GM13977 (cell line): ENCODE measurements at regions not wholly inside any gene's neighbourhood (a gene's known extent, or its start where the extent isn't known, plus 50 kb on each side); places are given as distances from the start of the nearest gene placed in this dataset.

ENCODE experiments used
- DNase-seq: peaks from one replicate; pipeline ENCODE4 v3.0.0; 2012; ENCODE audit warnings: low spot score
- in situ Hi-C: fragments of 300-500 bp; cut with MboI; formaldehyde crosslinking; loops from one replicate; pipeline ENCODE4 v1.12.0; 2022; ENCODE audit warnings: low sequenced_read_pairs, low pct_unique_long_range_greater_than_20kb, mixed read lengths, inconsistent platforms; ENCODE audit not compliant: unreplicated experiment
- TF ChIP-seq, protein P1 (sequence below): IDR thresholded peaks from 2 replicates; pipeline ENCODE4 v1.5.1; 2012; ENCODE audit warnings: mild to moderate bottlenecking, control low read depth; ENCODE audit not compliant: insufficient read depth; ENCODE audit errors: extremely low read depth, missing control alignments

DNA sequence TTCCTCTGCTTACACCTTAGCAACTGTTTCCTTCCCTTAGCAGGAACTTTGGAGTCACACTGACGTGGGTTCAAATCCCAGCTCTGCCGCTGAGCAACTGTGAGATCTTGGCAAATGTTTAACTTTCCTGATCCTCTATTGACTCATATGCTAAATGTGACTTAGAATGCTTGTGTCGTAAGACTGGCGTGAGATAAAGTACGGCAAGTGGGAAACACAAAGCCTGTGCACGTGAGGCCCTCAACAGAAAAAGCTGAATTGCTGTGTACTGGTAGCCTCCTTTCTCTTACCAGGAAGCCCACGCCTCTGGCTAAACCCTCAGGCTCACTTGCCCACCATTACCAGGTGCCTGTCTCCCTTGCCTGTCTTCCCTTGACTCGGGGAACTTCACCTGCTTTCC, 135.4 kb upstream of the TNR start:
- TF ChIP-seq, protein P1, sequence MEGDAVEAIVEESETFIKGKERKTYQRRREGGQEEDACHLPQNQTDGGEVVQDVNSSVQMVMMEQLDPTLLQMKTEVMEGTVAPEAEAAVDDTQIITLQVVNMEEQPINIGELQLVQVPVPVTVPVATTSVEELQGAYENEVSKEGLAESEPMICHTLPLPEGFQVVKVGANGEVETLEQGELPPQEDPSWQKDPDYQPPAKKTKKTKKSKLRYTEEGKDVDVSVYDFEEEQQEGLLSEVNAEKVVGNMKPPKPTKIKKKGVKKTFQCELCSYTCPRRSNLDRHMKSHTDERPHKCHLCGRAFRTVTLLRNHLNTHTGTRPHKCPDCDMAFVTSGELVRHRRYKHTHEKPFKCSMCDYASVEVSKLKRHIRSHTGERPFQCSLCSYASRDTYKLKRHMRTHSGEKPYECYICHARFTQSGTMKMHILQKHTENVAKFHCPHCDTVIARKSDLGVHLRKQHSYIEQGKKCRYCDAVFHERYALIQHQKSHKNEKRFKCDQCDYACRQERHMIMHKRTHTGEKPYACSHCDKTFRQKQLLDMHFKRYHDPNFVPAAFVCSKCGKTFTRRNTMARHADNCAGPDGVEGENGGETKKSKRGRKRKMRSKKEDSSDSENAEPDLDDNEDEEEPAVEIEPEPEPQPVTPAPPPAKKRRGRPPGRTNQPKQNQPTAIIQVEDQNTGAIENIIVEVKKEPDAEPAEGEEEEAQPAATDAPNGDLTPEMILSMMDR, result no peak
- DNase-seq, result no peak
- in situ Hi-C loops, result no loop called here

DNA sequence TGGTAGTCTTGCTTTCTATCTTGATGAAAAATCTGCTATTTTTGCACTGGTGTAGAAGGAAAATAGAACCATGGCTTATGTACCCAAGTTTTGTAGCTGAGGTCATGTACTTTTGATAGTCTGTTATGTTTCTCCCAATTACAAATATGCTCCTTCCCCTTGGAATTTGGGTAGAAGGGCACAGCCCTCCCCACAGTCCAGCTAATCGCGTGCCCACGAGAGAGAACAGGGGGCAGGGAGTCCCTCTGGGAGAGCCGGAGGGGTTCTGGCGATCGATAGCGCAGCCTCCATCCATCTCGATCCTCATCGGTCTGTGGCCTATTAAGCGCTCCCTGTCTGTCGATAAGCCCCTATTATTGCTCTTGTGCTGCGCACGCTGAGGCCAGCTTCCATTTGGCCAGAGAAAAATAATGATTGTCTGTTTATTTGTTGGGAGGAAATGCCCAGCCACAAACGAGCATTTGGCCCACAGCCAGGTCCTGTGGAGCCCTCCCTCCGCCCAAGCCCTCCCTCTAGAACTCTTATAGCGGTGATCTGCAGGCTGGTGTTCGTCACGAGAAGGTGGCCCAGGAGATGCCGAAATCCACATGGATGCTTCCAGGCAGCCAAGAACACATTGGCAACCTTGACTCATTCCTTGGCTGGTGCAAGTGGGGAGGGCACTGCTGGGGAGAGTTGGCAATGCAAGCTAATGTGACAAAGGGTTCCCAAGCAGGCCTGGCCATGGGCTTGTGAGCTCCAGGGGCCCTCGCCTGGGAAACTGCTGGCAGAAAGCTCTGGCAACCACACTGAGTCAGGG, 134.7 kb upstream of the TNR start:
- TF ChIP-seq, protein P1, result no peak
- in situ Hi-C loops, result no loop called here
- DNase-seq, result no peak

DNA sequence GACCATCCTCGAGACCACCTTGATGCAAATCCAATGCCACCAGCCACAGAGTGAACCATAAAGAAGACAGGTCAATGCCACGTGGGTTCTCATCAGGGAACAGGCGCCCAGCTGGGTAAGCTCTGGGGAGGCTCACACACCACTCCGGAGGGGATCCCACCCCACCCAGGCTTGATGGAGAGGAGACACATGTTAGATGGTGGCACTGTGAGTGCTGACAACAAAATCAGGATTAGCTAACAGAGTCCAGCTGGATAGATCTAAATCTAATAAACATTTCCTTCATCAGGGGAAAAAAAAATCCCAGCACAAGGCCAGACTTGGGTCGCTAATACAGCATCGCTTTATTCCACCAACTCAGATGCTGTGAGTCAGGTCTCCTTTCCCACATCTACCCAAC, 132.2 kb upstream of the TNR start:
- TF ChIP-seq, protein P1, result no peak
- in situ Hi-C loops, result no loop called here
- no peak for DNase-seq

DNA sequence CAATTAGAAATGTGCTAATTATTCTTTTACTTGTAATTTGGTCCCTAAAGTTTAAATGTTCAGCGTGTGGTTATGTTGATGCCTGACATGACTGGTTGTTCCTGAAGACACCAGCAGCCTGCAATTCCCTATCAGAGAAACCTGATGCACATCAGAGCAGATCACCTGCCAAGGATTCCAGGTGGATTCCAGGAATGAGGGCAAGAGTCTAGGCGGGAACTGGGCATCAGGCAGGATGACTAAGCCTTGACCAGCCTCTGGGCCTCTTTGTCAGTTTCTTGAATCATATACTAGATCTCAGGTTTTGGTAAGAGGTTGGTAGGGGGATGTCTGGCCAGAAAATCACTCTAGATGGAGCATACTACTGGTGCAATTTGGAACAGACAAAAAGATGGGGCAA, 130.7 kb upstream of the TNR start:
- DNase-seq, result no peak
- in situ Hi-C loops, result no loop called here
- TF ChIP-seq, protein P1, result no peak

DNA sequence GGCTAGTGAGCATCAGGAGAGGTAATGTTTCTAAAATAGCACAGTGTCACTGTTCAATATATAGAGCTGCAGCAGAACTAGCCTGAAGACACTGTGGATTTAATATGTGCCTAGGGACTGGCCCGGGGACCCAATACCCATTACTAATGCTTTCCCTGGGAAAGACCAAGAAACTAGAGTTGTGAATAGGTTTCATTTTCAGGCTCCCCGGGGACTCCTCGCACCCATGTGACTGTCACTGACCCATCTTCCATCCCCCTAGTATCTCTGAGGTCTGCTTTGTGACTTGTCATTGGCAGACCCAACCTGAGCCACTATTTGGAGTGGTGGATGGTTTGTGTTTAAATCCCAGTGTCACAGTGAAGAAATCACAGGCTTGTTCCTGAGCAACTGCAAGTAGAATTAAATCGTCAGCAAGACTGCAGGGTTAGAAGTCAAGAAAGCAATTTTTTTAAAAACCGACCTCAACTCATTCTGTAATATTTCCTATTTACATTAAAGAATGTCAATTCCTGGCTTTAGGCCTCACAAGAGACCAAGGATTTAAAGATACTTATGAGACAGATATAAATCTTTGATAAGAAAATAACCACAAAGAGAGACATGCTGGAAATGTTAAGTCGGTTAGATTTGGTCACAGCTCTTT, 130.0 kb upstream of the TNR start:
- peak; percentile 22 for DNase-seq
- TF ChIP-seq, protein P1, result no peak
- in situ Hi-C loops, result no loop called here

DNA sequence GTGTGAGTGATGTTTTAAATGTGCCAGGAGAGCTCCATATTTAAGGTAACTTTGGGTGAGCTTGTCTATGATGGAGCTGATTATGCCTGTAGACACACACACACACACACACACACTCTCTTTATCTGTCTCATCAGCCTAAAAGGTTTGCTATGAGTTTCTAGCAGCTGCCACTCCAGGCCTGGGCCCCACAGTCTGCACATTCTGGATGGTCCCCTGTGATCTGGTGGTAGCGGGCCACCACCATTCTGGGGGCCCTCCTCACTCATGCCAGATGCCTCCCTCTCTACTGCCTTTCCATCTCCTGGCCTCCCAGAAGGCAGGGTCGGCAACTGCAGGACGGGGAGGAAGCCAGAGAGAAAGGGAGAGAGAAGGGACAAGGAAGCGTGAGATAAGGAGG, 129.2 kb upstream of the TNR start:
- in situ Hi-C loops, result no loop called here
- TF ChIP-seq, protein P1, result no peak

More for the DNA sequence above, 129.2 kb upstream of the TNR start:
- DNase-seq, result no peak
